A673 (cell line): ENCODE measurements at regions not wholly inside any gene's neighbourhood (a gene's known extent, or its start where the extent isn't known, plus 50 kb on each side); places are given as distances from the start of the nearest gene placed in this dataset.

Source experiments
- BruUV-seq: library from RNA; stranded (reverse); fragments of 400-500 nt; replicated peaks from 2 replicates; lab custom pipeline; 2021; lab: Mats Ljungman, UMichigan
- CTCF ChIA-PET: fragments of 300-600 bp; sonication (Branson Sonifier 250); formaldehyde crosslinking; loops from one replicate; lab custom pipeline; 2022; ENCODE audit warnings: antibody characterized with exemption; lab: Charles Lee
- POLR2A ChIA-PET: fragments of 300-600 bp; sonication (Branson Sonifier 250); formaldehyde crosslinking; loops from one replicate; lab custom pipeline; 2022; ENCODE audit warnings: antibody characterized with exemption; ENCODE audit not compliant: low non-redundant PET; lab: Charles Lee
- DNase-seq: peaks from one replicate; pipeline ENCODE4 v3.0.0-alpha.2; 2015; ENCODE audit warnings: low spot score
- H3K27ac ChIP-seq: fragments of 200-600 bp; sonication (generic); 2 replicates; pipeline ENCODE4 v1.5.1; 2016; ENCODE audit warnings: mixed run types, low read depth, mild to moderate bottlenecking, mixed read lengths, antibody characterized with exemption, low read length; ENCODE audit not compliant: poor library complexity, severe bottlenecking
- H3K27me3 ChIP-seq: fragments of 200-600 bp; sonication (generic); replicated peaks from 2 replicates; pipeline ENCODE4 v1.6.1; 2017; ENCODE audit warnings: mixed run types, low read depth, mild to moderate bottlenecking, mixed read lengths, antibody characterized with exemption, low read length; ENCODE audit not compliant: insufficient read depth, poor library complexity
- H3K36me3 ChIP-seq: fragments of 200-600 bp; sonication (generic); 2 replicates; pipeline ENCODE4 v1.6.1; 2016; ENCODE audit warnings: mixed run types, mild to moderate bottlenecking, mixed read lengths, antibody characterized with exemption, low read length; ENCODE audit not compliant: insufficient read depth, poor library complexity, severe bottlenecking
- H3K4me1 ChIP-seq: fragments of 200-600 bp; sonication (generic); 2 replicates; pipeline ENCODE4 v1.6.1; 2017; ENCODE audit warnings: mixed run types, mild to moderate bottlenecking, mixed read lengths, antibody characterized with exemption, low read length; ENCODE audit not compliant: insufficient read depth, poor library complexity, severe bottlenecking
- H3K4me3 ChIP-seq: fragments of 200-600 bp; sonication (generic); 2 replicates; pipeline ENCODE4 v1.5.1; 2016; ENCODE audit warnings: low read depth, mixed run types, mild to moderate bottlenecking, mixed read lengths, low read length; ENCODE audit not compliant: poor library complexity, severe bottlenecking
- H3K9me3 ChIP-seq: fragments of 200-600 bp; sonication (generic); 2 replicates; pipeline ENCODE4 v1.6.1; 2016; ENCODE audit warnings: mixed run types, low read depth, mild to moderate bottlenecking, mixed read lengths, antibody characterized with exemption, low read length; ENCODE audit not compliant: poor library complexity, severe bottlenecking
- CTCF ChIP-seq: fragments of 300-800, 200-600 bp; sonication (generic); conservative IDR thresholded peaks from 2 replicates; pipeline ENCODE4 v1.5.1; 2017; ENCODE audit warnings: low read depth, mild to moderate bottlenecking, antibody characterized with exemption, low read length, moderate library complexity, mixed read lengths
- EZH2 ChIP-seq: fragments of 200-600 bp; sonication (generic); IDR thresholded peaks from 2 replicates; pipeline ENCODE4 v1.6.1; 2017; ENCODE audit warnings: borderline replicate concordance, low read depth, mild to moderate bottlenecking, mixed read lengths, antibody characterized with exemption, low read length; ENCODE audit not compliant: poor library complexity, severe bottlenecking
- intact Hi-C: fragments of 100-400 bp; cut with micrococcal nuclease; formaldehyde crosslinking; loops from one replicate; pipeline ENCODE4 v1.10.0; 2022; ENCODE audit not compliant: unreplicated experiment

DNA sequence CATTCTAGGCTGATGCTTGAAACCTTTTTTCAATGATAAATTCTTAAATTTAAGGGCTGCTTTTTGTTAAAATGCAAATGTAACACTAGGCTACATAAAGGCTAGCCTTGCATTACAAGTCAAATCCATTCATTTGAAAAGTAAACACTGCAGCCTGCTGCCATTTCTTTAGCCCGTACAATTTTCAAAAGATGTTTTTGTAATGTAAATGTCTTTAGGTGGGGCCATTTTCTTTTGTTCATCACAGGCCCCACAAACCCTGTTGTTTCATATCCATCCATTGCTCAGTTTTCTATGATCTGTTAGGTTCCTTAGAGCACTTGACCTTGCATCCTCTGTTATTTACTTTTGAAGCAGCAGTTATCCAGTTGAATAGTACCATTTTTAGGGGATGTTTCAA, 296.2 kb upstream of the AMOT start:
- no peak overlapping the region for H3K27ac ChIP-seq
- BruUV-seq = no TSS peak
- no peaks in the 10 kb centered on the region for H3K36me3 ChIP-seq
- TF ChIP-seq EZH2 (no peak), CTCF (no peak)
- POLR2A ChIA-PET = no interaction called here
- H3K4me3 ChIP-seq = no peak overlapping the region
- no peaks in the 10 kb centered on the region for H3K27me3 ChIP-seq
- no peaks in the 10 kb centered on the region for H3K9me3 ChIP-seq
- no peaks in the 10 kb centered on the region for H3K4me1 ChIP-seq
- DNase-seq = no peak
- CTCF ChIA-PET = no interaction called here
- intact Hi-C loops = no loop called here

DNA sequence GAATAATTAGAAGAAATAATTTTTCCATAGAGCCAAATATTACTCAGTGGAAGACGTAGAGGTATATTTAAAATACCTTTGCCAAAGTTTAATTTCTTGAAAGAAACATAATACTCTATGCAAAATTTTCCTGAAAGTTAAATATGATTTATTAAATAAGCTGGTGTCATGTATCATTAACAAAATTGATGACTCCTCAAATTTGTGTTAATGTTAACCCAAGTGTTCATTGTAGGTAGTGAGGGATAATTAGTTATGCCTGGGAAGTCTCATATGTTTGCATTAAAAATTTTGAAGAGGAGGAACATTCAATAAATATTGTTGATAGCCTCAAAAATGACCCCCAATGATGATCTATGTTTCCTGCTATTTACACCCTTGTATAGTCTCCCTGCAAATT, 292.7 kb upstream of the AMOT start:
- Histone ChIP-seq H3K9me3 (no peaks in the 10 kb centered on the region), H3K4me1 (no peaks in the 10 kb centered on the region), H3K36me3 (no peaks in the 10 kb centered on the region), H3K27me3 (no peaks in the 10 kb centered on the region), H3K27ac (no peak overlapping the region), H3K4me3 (no peak overlapping the region)
- ChIA-PET CTCF (no interaction called here), POLR2A (no interaction called here)
- DNase-seq = no peak
- no peak for TF ChIP-seq EZH2
- no peak for TF ChIP-seq CTCF
- BruUV-seq = no TSS peak
- intact Hi-C loops = no loop called here

DNA sequence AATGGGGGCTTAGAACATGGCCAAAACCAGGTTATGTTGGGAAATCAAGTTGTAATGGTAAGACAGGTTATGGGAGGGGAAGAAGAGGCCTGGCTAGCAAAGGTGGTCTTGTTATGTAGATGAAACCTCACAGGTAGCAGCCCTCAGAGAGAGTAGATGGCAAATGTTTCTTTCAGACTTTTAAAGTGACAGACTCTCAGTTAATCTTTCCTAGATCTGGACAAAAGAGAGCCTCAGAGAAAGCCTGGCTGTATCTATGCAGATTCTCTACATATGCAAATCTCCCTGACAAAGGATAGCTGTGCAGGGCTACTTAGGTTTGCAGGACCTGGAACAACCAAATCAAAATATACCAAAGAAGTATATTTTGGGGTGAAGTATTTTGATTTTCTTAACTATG, 284.1 kb upstream of the AMOT start:
- DNase-seq = no peak
- Histone ChIP-seq H3K4me1 (no peaks in the 10 kb centered on the region), H3K9me3 (peaks cover 3% of the 10 kb centered on the region), H3K36me3 (no peaks in the 10 kb centered on the region), H3K4me3 (no peak overlapping the region), H3K27me3 (no peaks in the 10 kb centered on the region), H3K27ac (no peak overlapping the region)
- CTCF ChIA-PET = no interaction called here
- intact Hi-C loops = no loop called here
- BruUV-seq = no TSS peak
- TF ChIP-seq EZH2 (no peak), CTCF (no peak)
- POLR2A ChIA-PET = no interaction called here
